Fibroblast of upper back skin (primary cell): ENCODE measurements at regions not wholly inside any gene's neighbourhood (a gene's known extent, or its start where the extent isn't known, plus 50 kb on each side); places are given as distances from the start of the nearest gene placed in this dataset.
"Not testable (repeated sequence)": the region's sequence is repeated elsewhere in the genome, so short reads cannot be mapped to it uniquely, and the experiment has no call there.

Source experiments
- DNase-seq: peaks from one replicate; pipeline ENCODE4 v3.0.0-alpha.2; 2013

GRCh38 chr13:50464349-50465251 lies 378.9 kb downstream of the DLEU7 start:
- DNase-seq = no peak

- no peak for DNase-seq
These were observed 377.0 kb downstream of the DLEU7 start for GRCh38 chr13:50466456-50466855.

- DNase-seq = peak; percentile 66
These were observed 376.1 kb downstream of the DLEU7 start for GRCh38 chr13:50467156-50468110.

- no peak for DNase-seq
These were observed 374.4 kb downstream of the DLEU7 start for GRCh38 chr13:50468849-50469669.

- DNase-seq = not testable (repeated sequence)
These were observed 370.4 kb downstream of the DLEU7 start for GRCh38 chr13:50473050-50473449.

- no peak for DNase-seq
These were observed 369.3 kb downstream of the DLEU7 start for GRCh38 chr13:50474088-50474662.

- no peak for DNase-seq
These were observed 366.8 kb downstream of the DLEU7 start for GRCh38 chr13:50476577-50477285.

GRCh38 chr13:50481936-50482335 lies 361.6 kb downstream of the DLEU7 start:
- no peak for DNase-seq

- DNase-seq = no peak
These were observed 360.1 kb downstream of the DLEU7 start for GRCh38 chr13:50483416-50483815.

- no peak for DNase-seq
These were observed 358.9 kb downstream of the DLEU7 start for GRCh38 chr13:50484472-50485113.

- peak; percentile 77 for DNase-seq
These were observed 357.2 kb downstream of the DLEU7 start for GRCh38 chr13:50485979-50486935.

- no peak for DNase-seq
These were observed 349.8 kb downstream of the DLEU7 start for GRCh38 chr13:50493683-50494082.

GRCh38 chr13:50494138-50494537 lies 349.4 kb downstream of the DLEU7 start:
- DNase-seq = no peak

- DNase-seq = not testable (repeated sequence)
These were observed 340.3 kb downstream of the DLEU7 start for GRCh38 chr13:50503212-50503611.

- no peak for DNase-seq
These were observed 334.3 kb downstream of the DLEU7 start for GRCh38 chr13:50509167-50509566.

GRCh38 chr13:50509771-50510441 lies 333.6 kb downstream of the DLEU7 start:
- peak; percentile 67 for DNase-seq

- DNase-seq = not testable (repeated sequence)
These were observed 332.5 kb downstream of the DLEU7 start for GRCh38 chr13:50510885-50511545.

- no peak for DNase-seq
These were observed 331.6 kb downstream of the DLEU7 start for GRCh38 chr13:50511877-50512341.
